HEK293T (cell line): ENCODE measurements at regions not wholly inside any gene's neighbourhood (a gene's known extent, or its start where the extent isn't known, plus 50 kb on each side); places are given as distances from the start of the nearest gene placed in this dataset.

ENCODE experiments used
- BHLHE40 ChIP-seq: fragments of 450-650 bp; IDR thresholded peaks from 2 replicates; pipeline ENCODE4 v1.6.1; 2016; ENCODE audit warnings: mild to moderate bottlenecking, moderate library complexity, borderline replicate concordance
- CTBP1 ChIP-seq: fragments of 450-650 bp; IDR thresholded peaks from 2 replicates; pipeline ENCODE4 v1.6.1; 2016; ENCODE audit warnings: borderline replicate concordance
- ELF4 ChIP-seq: fragments of 450-650 bp; IDR thresholded peaks from 2 replicates; pipeline ENCODE4 v1.6.1; 2017; ENCODE audit warnings: antibody characterized with exemption
- FOXK2 ChIP-seq: fragments of 450-650 bp; IDR thresholded peaks from 2 replicates; pipeline ENCODE4 v1.6.1; 2016; ENCODE audit warnings: mild to moderate bottlenecking
- FOXM1 ChIP-seq: fragments of 450-650 bp; IDR thresholded peaks from 2 replicates; pipeline ENCODE4 v1.6.1; 2017; ENCODE audit warnings: mild to moderate bottlenecking, borderline replicate concordance
- HDGF ChIP-seq: fragments of 450-650 bp; IDR thresholded peaks from 2 replicates; pipeline ENCODE4 v1.6.1; 2017; ENCODE audit warnings: antibody characterized with exemption, borderline replicate concordance
- LEF1 ChIP-seq: fragments of 450-650 bp; IDR thresholded peaks from 2 replicates; pipeline ENCODE4 v1.6.1; 2017; ENCODE audit warnings: mild to moderate bottlenecking, borderline replicate concordance
- SP1 ChIP-seq: fragments of 450-650 bp; IDR thresholded peaks from 2 replicates; pipeline ENCODE4 v1.6.1; 2017
- TARDBP ChIP-seq: fragments of 450-650 bp; IDR thresholded peaks from 2 replicates; pipeline ENCODE4 v1.6.1; 2016
- ZNF384 ChIP-seq: fragments of 450-650 bp; IDR thresholded peaks from 2 replicates; pipeline ENCODE4 v1.6.1; 2016

GRCh38 chr2:57965961-57966360 lies 80.6 kb upstream of the VRK2 start:
- TF ChIP-seq HDGF (no peak), FOXK2 (no peak), SP1 (no peak), ELF4 (no peak), FOXM1 (no peak), LEF1 (no peak), BHLHE40 (no peak), CTBP1 (no peak), TARDBP (no peak), ZNF384 (no peak)
